ENCODE measurements at regions not wholly inside any gene's neighbourhood (a gene's known extent, or its start where the extent isn't known, plus 50 kb on each side); places are given as distances from the start of the nearest gene placed in this dataset.

DNA sequence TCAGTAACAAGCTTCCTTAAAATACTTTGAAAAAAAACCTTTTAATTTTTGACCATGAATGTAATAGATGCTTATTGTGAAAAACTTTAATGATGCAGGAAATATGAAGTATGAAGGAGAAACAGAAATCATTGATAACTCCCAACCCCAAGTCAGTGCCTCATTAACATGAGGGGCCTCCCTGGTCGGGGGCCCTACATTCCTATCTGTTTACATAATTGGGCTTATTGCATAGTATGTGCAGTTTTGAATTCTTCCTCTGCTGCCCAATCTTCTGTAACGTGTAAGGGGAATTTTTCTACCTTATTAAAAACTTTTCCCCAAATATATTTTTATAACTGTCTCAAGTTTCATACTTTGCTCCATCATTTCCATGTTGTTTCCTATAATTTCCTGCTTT is 63.0 kb downstream of the SLC25A47 start:
- TF ChIP-seq CREB3 (tag; conservative IDR thresholded peaks at IDR 0.05; ENCODE audit: low read depth): no peak
- TF ChIP-seq E4F1 (CRISPR knock-in tag; IDR thresholded peaks at IDR 0.05; ENCODE audit: borderline replicate concordance): no peak
- TF ChIP-seq ZFP1 (CRISPR knock-in tag; IDR thresholded peaks at IDR 0.05): no peak
- no peak for TF ChIP-seq E2F1 (CRISPR knock-in tag; IDR thresholded peaks at IDR 0.05)
- no peak for TF ChIP-seq SRSF1 (IDR thresholded peaks at IDR 0.05; ENCODE audit: low read depth, low read length)
- TF ChIP-seq, protein P1, sequence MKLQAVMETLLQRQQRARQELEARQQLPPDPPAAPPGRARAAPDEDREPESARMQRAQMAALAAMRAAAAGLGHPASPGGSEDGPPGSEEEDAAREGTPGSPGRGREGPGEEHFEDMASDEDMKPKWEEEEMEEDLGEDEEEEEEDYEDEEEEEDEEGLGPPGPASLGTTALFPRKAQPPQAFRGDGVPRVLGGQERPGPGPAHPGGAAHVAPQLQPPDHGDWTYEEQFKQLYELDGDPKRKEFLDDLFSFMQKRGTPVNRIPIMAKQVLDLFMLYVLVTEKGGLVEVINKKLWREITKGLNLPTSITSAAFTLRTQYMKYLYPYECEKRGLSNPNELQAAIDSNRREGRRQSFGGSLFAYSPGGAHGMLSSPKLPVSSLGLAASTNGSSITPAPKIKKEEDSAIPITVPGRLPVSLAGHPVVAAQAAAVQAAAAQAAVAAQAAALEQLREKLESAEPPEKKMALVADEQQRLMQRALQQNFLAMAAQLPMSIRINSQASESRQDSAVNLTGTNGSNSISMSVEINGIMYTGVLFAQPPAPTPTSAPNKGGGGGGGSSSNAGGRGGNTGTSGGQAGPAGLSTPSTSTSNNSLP (IDR thresholded peaks at IDR 0.05; ENCODE audit: borderline replicate concordance, low read depth, low read length): no peak
- TF ChIP-seq POLR2AphosphoS5 (IDR thresholded peaks at IDR 0.05; ENCODE audit: control insufficient read depth, insufficient read depth, low read depth, low read length): no peak
